ENCODE measurements at regions not wholly inside any gene's neighbourhood (a gene's known extent, or its start where the extent isn't known, plus 50 kb on each side); places are given as distances from the start of the nearest gene placed in this dataset.

GRCh38 chr4:101593666-101594065 is 196.9 kb upstream of the BANK1 start:
- DNase-seq (ENCODE audit: low read depth in 2 of 2): no peak

- no peak for DNase-seq (ENCODE audit: low read depth in 2 of 2)
Observed at GRCh38 chr4:101584306-101584705, 206.2 kb upstream of the BANK1 start.

DNA sequence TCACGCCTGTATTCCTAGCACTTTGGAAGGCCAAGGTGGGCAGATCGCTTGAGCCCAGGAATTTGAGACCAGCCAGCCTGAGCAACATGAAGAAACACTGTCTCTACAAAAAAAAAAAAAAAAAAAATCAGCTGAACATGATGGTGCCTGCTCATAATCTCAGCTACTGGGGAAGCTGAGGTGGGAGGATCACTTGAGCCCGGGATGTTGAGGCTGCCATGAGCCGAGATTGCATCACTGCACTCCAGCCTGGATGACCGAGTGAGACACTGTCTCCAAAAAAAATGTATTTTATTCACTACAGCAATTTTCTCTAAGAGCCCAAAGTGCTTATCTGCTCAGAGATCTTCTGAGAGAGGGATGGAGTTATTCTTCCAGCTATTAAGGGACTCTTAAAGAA is 215.8 kb upstream of the PPP3CA start:
- DNase-seq (ENCODE audit: low read depth in 2 of 2): no peak

GRCh38 chr4:101556842-101557241 is 209.5 kb upstream of the PPP3CA start:
- no peak for DNase-seq (ENCODE audit: low read depth in 2 of 2)

GRCh38 chr4:101555341-101555880 is 208.1 kb upstream of the PPP3CA start:
- no peak for DNase-seq (ENCODE audit: low read depth in 2 of 2)

- no peak for DNase-seq (ENCODE audit: low read depth in 2 of 2)
Observed at GRCh38 chr4:101540336-101540735, 193.0 kb upstream of the PPP3CA start.

DNA sequence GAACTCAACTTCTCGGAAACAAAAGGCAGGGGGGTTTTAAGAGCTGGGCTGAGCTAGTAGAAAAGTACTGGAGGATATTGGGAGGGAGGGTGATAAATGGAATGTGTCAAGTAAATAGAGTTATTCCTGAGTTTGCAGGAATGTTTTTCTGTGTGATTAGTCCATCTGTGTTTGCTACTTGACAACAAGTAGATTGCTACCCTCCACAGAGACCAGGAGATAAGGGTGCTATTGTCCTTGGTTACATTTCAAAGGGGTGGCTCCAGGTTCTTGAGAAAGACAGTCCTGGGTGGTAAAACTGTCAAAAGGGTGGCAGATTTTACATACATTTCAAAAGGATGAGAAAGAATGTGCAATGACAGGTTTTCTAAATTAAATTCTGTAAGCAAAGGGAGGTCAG is 181.2 kb upstream of the PPP3CA start:
- DNase-seq (ENCODE audit: low read depth in 2 of 2): no peak

- peak; percentile 47 to 64 for DNase-seq (ENCODE audit: low read depth in 2 of 2)
Observed at GRCh38 chr4:101527188-101527587, 179.9 kb upstream of the PPP3CA start.

DNA sequence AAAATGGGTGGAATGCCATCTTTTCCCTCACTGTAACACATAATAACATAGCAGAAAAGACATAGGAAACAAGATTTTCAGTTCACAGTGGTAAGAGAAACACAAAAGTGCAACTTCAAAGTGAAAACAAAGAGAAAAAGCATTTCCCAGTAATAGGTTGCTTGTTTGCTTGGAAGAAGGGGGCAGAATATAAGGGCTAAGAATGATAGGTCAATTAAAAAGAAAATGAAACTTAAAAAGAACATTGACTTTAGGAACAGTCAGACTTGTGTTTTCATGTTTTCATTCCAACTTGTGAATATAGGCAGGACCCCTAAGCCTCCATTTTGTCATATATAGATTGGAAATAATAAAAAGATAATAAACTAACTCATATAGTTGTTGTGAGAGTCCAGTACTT is 168.2 kb upstream of the PPP3CA start:
- DNase-seq (ENCODE audit: low read depth in 2 of 2): no peak

GRCh38 chr4:101515099-101515498 is 167.8 kb upstream of the PPP3CA start:
- no peak for DNase-seq (ENCODE audit: low read depth in 2 of 2)

GRCh38 chr4:101512416-101512815 is 165.1 kb upstream of the PPP3CA start:
- no peak for DNase-seq (ENCODE audit: low read depth in 2 of 2)

DNA sequence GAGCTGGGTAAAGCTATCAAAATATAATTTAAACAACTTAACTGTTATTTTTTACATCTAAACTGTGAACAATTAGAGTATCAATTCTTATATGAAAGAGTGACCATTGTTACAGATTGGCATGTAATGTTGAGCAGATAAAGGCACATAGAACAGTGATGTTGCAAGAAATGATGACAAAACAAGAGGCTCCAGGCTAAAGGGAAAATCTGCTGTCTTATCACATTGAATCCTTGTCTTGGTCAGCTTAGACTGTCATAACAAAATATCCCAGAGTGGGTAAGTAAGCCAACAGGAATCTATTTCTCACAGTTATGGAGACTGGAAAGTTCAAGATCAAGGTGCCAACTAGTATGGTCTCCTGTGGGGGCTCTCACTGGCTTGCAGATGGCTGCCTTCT is 154.1 kb upstream of the PPP3CA start:
- no peak for DNase-seq (ENCODE audit: low read depth in 2 of 2)

GRCh38 chr4:101500742-101501141 is 153.4 kb upstream of the PPP3CA start:
- no peak for DNase-seq (ENCODE audit: low read depth in 2 of 2)

- no peak for DNase-seq (ENCODE audit: low read depth in 2 of 2)
Observed at GRCh38 chr4:101475246-101475645, 127.9 kb upstream of the PPP3CA start.

- no peak for DNase-seq (ENCODE audit: low read depth in 2 of 2)
Observed at GRCh38 chr4:101471201-101471600, 123.9 kb upstream of the PPP3CA start.

- no peak for DNase-seq (ENCODE audit: low read depth in 2 of 2)
Observed at GRCh38 chr4:101464596-101464995, 117.3 kb upstream of the PPP3CA start.

DNA sequence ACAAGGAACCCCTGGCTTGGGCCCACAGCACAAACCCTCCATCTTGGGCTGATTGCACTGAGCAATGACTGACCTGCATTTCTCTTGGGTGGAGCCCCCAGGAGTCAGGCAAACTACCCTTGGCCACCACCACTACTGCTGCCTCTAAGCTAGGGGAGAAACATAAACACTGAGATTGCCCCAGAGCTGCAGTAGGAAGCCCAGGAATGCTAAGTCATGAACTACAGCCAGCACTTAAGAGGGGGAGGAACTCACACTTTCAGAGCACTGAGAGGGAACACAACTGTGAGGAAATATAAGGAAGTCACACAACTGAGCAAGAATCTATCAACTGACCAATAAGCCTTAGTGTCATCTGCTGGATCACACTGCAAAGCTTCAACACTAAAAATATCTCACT is 111.6 kb upstream of the PPP3CA start:
- DNase-seq (ENCODE audit: low read depth in 2 of 2): no peak

DNA sequence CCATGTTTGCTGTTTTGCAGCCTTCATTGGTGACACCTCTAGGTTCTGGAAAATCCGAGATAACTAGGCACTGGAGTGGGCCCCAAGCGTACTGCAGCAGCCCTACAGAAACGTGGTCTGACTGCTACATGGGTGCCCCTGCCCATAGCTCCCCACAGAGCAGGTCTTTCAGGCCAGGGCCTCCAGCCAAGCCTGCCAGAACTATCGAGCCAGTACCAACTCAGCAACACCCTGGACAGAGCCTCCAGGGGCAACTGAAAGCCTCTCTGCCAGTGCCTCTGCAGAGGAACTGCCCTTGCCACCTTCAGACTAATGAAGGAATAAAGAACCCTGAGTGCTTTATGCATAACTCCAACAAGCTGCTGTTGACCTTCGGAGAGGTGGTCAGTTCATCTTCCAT is 111.1 kb upstream of the PPP3CA start:
- no peak for DNase-seq (ENCODE audit: low read depth in 2 of 2)

DNA sequence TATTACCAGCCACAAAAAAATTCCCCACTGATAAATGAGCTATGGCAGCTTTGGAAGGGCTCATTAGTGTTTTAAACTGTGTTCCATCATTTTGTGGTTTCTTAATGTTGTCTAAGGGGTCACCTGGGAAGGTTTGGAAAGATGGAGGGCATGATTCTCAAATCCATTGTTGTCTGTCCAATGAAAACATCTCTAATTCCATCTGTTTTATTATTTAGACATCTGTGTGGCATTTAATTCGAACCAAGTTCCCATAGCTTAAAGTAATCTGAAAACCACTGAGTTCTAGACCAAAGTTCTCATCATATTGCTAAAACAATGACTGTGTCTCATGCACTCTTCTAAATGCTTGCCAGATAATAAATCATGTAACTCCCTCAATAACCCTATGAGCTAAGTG is 103.8 kb upstream of the PPP3CA start:
- DNase-seq (ENCODE audit: low read depth in 2 of 2): no peak

GRCh38 chr4:101441446-101441845 is 94.1 kb upstream of the PPP3CA start:
- no peak for DNase-seq (ENCODE audit: low read depth in 2 of 2)

DNA sequence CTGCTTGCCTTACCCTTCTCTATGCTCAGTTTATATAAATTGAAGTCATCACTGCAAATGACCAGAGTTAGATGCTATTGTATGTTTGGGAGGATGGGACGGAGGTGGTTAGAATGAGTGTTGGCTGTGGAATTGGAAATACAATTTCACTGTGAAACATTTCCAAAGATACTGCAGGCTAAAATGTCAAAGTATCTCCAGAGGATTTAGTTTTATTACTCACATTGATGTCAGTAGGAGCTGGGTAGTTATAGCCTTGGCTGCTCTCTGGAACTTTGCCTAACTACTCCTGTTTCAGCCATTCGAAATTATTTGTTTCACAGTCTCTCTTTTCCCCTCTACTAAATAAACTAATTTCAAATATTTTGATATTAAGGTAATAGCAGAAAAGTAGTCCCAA is 92.6 kb upstream of the PPP3CA start:
- no peak for DNase-seq (ENCODE audit: low read depth in 2 of 2)

- no peak for DNase-seq (ENCODE audit: low read depth in 2 of 2)
Observed at GRCh38 chr4:101421386-101421785, 74.1 kb upstream of the PPP3CA start.

- no peak for DNase-seq (ENCODE audit: low read depth in 2 of 2)
Observed at GRCh38 chr4:101420661-101421060, 73.3 kb upstream of the PPP3CA start.

GRCh38 chr4:101419336-101420135 is 72.2 kb upstream of the PPP3CA start:
- DNase-seq (ENCODE audit: low read depth in 2 of 2): no peak

Data from activated CD8-positive, alpha-beta memory T cell treated with anti-CD3 and anti-CD28 coated beads for 4 hours (primary cell).